ENCODE measurements at regions not wholly inside any gene's neighbourhood (a gene's known extent, or its start where the extent isn't known, plus 50 kb on each side); places are given as distances from the start of the nearest gene placed in this dataset.

GRCh38 chr3:162092751-162093150 lies 596.1 kb downstream of the OTOL1 start:
- DNase-seq (ENCODE audit: low spot score): no peak
- Histone ChIP-seq H4K20me1 (ENCODE audit: low read depth) (no peaks in the 10 kb centered on the region), H3F3A (ENCODE audit: low read depth) (no peaks in the 10 kb centered on the region), H3K9me3 (ENCODE audit: low read depth) (no peaks in the 10 kb centered on the region), H3K27ac (no peak overlapping the region), H3K4me2 (no peak overlapping the region), H3K27me3 (no peaks in the 10 kb centered on the region), H3K9ac (no peak overlapping the region), H3K4me3 (no peak overlapping the region), H3K79me2 (ENCODE audit: low read depth) (no peaks in the 10 kb centered on the region), H3K36me3 (no peaks in the 10 kb centered on the region), H3K4me1 (no peaks in the 10 kb centered on the region), H2AFZ (replicated peaks) (no peak overlapping the region)
- Mint-ChIP-seq H3K27ac (no peak overlapping the region), H3K36me3 (no peaks in the 10 kb centered on the region), H3K4me3 (no peak overlapping the region), H3K4me1 (no peaks in the 10 kb centered on the region), H3K9me3 (peaks cover 2% of the 10 kb centered on the region), H3K27me3 (ENCODE audit: insufficient read depth, low read depth) (peaks cover 2% of the 10 kb centered on the region)
- TF ChIP-seq EZH2phosphoT487 (IDR thresholded peaks at IDR 0.05) (no peak), CTCF (IDR thresholded peaks at IDR 0.05) (no peak), EZH2 (IDR thresholded peaks at IDR 0.05) (no peak)

GRCh38 chr3:162094301-162094700 lies 597.7 kb downstream of the OTOL1 start:
- Histone ChIP-seq H3K4me1 (no peaks in the 10 kb centered on the region), H3K4me3 (no peak overlapping the region), H3K4me2 (no peak overlapping the region), H3K9me3 (ENCODE audit: low read depth) (no peaks in the 10 kb centered on the region), H3K27me3 (no peaks in the 10 kb centered on the region), H3K27ac (no peak overlapping the region), H4K20me1 (ENCODE audit: low read depth) (no peaks in the 10 kb centered on the region), H2AFZ (replicated peaks) (no peak overlapping the region), H3F3A (ENCODE audit: low read depth) (no peaks in the 10 kb centered on the region), H3K9ac (no peak overlapping the region), H3K79me2 (ENCODE audit: low read depth) (no peaks in the 10 kb centered on the region), H3K36me3 (no peaks in the 10 kb centered on the region)
- H3K4me3 Mint-ChIP-seq: no peak overlapping the region
- no peak for TF ChIP-seq CTCF (IDR thresholded peaks at IDR 0.05)
- no peak for TF ChIP-seq EZH2 (IDR thresholded peaks at IDR 0.05)
- TF ChIP-seq EZH2phosphoT487 (IDR thresholded peaks at IDR 0.05): no peak
- DNase-seq (ENCODE audit: low spot score): no peak
- H3K4me1 Mint-ChIP-seq: no peaks in the 10 kb centered on the region
- H3K9me3 Mint-ChIP-seq: peaks cover 2% of the 10 kb centered on the region
- no peaks in the 10 kb centered on the region for H3K36me3 Mint-ChIP-seq
- H3K27ac Mint-ChIP-seq: no peak overlapping the region
- peaks cover 2% of the 10 kb centered on the region for H3K27me3 Mint-ChIP-seq (ENCODE audit: insufficient read depth, low read depth)

GRCh38 chr3:162096874-162097273 lies 600.3 kb downstream of the OTOL1 start:
- Histone ChIP-seq H3K4me2 (no peak overlapping the region), H3K4me3 (no peak overlapping the region), H3K79me2 (ENCODE audit: low read depth) (no peaks in the 10 kb centered on the region), H3K27ac (no peak overlapping the region), H4K20me1 (ENCODE audit: low read depth) (no peaks in the 10 kb centered on the region), H3K4me1 (no peaks in the 10 kb centered on the region), H3K36me3 (no peaks in the 10 kb centered on the region), H3K27me3 (no peaks in the 10 kb centered on the region), H3K9ac (no peak overlapping the region), H2AFZ (replicated peaks) (no peak overlapping the region), H3K9me3 (ENCODE audit: low read depth) (no peaks in the 10 kb centered on the region), H3F3A (ENCODE audit: low read depth) (no peaks in the 10 kb centered on the region)
- TF ChIP-seq CTCF (IDR thresholded peaks at IDR 0.05): no peak
- no peak for TF ChIP-seq EZH2phosphoT487 (IDR thresholded peaks at IDR 0.05)
- no peak for TF ChIP-seq EZH2 (IDR thresholded peaks at IDR 0.05)
- H3K27me3 Mint-ChIP-seq (ENCODE audit: insufficient read depth, low read depth): peaks cover 4% of the 10 kb centered on the region
- no peaks in the 10 kb centered on the region for H3K9me3 Mint-ChIP-seq
- DNase-seq (ENCODE audit: low spot score): no peak
- no peaks in the 10 kb centered on the region for H3K4me1 Mint-ChIP-seq
- H3K27ac Mint-ChIP-seq: no peak overlapping the region
- H3K36me3 Mint-ChIP-seq: no peaks in the 10 kb centered on the region
- no peak overlapping the region for H3K4me3 Mint-ChIP-seq

- H4K20me1 ChIP-seq (ENCODE audit: low read depth): no peaks in the 10 kb centered on the region
- H3K27me3 ChIP-seq: no peaks in the 10 kb centered on the region
- no peak overlapping the region for H3K9ac ChIP-seq
- no peaks in the 10 kb centered on the region for H3K9me3 ChIP-seq (ENCODE audit: low read depth)
- H3K36me3 ChIP-seq: no peaks in the 10 kb centered on the region
- no peaks in the 10 kb centered on the region for H3K36me3 Mint-ChIP-seq
- no peaks in the 10 kb centered on the region for H3K79me2 ChIP-seq (ENCODE audit: low read depth)
- H3K27me3 Mint-ChIP-seq (ENCODE audit: insufficient read depth, low read depth): peaks cover 5% of the 10 kb centered on the region
- DNase-seq (ENCODE audit: low spot score): no peak
- H3F3A ChIP-seq (ENCODE audit: low read depth): no peaks in the 10 kb centered on the region
- H3K4me3 Mint-ChIP-seq: no peak overlapping the region
- H3K9me3 Mint-ChIP-seq: no peaks in the 10 kb centered on the region
- no peaks in the 10 kb centered on the region for H3K4me1 Mint-ChIP-seq
- no peak overlapping the region for H3K4me3 ChIP-seq
- no peaks in the 10 kb centered on the region for H3K4me1 ChIP-seq
- TF ChIP-seq EZH2phosphoT487 (IDR thresholded peaks at IDR 0.05) (no peak), CTCF (IDR thresholded peaks at IDR 0.05) (no peak), EZH2 (IDR thresholded peaks at IDR 0.05) (no peak)
- no peak overlapping the region for H3K27ac ChIP-seq
- H3K27ac Mint-ChIP-seq: no peak overlapping the region
- no peak overlapping the region for H3K4me2 ChIP-seq
- H2AFZ ChIP-seq (replicated peaks): no peak overlapping the region
Measured at GRCh38 chr3:162103808-162104207, 607.2 kb downstream of the OTOL1 start.
